H54 (cell line): ENCODE measurements at regions not wholly inside any gene's neighbourhood (a gene's known extent, or its start where the extent isn't known, plus 50 kb on each side); places are given as distances from the start of the nearest gene placed in this dataset.

ENCODE experiments used
- DNase-seq: peaks from one replicate; pipeline ENCODE4 v3.0.0; 2011; ENCODE audit warnings: low spot score, mixed read lengths; ENCODE audit not compliant: insufficient read length
- FAIRE-seq: peaks from 3 replicates; lab custom pipeline; 2011; peaks lifted over from hg19 to GRCh38; lab: Jason Lieb, UNC
- POLR2A ChIP-seq: IDR thresholded peaks from 2 replicates; pipeline ENCODE4 v1.6.1; 2011; ENCODE audit warnings: low read depth, mild to moderate bottlenecking, low read length

DNA sequence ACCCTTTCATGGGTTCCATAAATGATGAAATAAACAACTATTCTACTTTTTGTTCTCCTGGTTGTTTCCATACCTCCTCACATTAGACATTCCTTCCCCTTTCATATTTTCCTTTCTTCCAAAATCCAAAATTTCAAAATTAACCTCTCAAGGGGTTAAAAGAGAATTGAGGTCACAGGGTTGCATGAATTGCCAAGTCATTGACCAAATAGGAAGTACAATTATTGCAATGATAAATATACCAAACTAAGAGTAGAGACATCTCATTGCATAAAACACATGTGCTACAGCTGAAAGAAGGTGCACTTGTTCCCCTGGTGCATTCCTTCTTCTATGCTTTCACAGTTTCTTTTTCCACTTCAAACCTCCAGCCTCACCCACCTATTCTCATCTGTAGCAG is 136.1 kb downstream of the KCTD12 start:
- FAIRE-seq (no peak), DNase-seq (no peak)
- no peak for TF ChIP-seq POLR2A

- no peak for DNase-seq
- FAIRE-seq: no peak
- TF ChIP-seq POLR2A: no peak
Measured at GRCh38 chr13:76745261-76746200, 140.7 kb downstream of the KCTD12 start.

GRCh38 chr13:76741624-76742023 is 144.6 kb downstream of the KCTD12 start:
- DNase-seq: no peak

DNA sequence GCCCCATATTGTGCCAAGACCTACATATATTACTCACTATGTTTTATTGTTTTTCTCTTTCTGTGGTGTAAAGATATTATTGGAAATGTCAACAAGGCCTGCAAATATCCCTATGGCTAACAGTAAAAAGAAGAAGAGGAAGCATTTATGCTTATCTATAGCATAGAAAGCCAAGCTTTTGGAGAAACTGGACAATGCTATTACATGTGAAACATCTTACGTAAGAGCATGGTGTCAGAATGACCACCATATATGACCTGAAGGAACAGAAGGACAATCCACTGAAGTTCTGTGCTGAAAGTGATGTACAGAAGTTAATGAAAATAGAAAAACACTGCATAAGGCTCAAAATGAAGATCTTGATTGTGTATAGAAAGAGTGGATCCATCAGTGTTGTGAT is 145.2 kb downstream of the KCTD12 start:
- DNase-seq (no peak), FAIRE-seq (no peak)
- no peak for TF ChIP-seq POLR2A

More at GRCh38 chr13:76741624-76742023, 144.6 kb downstream of the KCTD12 start:
- FAIRE-seq: no peak
- no peak for TF ChIP-seq POLR2A

- FAIRE-seq (no peak), DNase-seq (no peak)
- no peak for TF ChIP-seq POLR2A
Measured at GRCh38 chr13:76738616-76739015, 147.6 kb downstream of the KCTD12 start.

DNA sequence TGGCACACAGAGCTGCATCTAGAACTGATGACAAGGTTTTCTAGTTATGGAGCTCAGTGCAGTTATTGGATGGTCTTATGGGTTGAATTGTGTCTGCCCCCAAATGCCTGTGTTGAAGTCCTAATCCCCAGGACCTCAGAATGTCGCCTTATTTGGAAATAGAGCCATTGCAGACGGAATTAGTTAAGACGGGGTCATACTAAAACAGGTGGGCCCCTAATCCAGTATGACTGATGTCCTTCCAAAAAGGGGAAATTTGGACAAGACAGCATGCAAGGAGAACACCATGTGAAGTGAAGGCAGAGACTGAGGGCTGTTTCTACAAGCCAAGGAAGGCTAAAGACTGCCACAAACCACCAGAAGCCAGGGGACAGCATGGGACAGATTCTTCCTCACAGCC is 148.7 kb downstream of the KCTD12 start:
- FAIRE-seq (no peak), DNase-seq (no peak)
- no peak for TF ChIP-seq POLR2A

- DNase-seq (no peak), FAIRE-seq (no peak)
- no peak for TF ChIP-seq POLR2A
Measured at GRCh38 chr13:76735641-76736040, 150.6 kb downstream of the KCTD12 start.

GRCh38 chr13:76733671-76734070 is 152.5 kb downstream of the KCTD12 start:
- DNase-seq (no peak), FAIRE-seq (no peak)
- no peak for TF ChIP-seq POLR2A

- TF ChIP-seq POLR2A: no peak
- DNase-seq (no peak), FAIRE-seq (no peak)
Measured at GRCh38 chr13:76732367-76732766, 153.8 kb downstream of the KCTD12 start.

DNA sequence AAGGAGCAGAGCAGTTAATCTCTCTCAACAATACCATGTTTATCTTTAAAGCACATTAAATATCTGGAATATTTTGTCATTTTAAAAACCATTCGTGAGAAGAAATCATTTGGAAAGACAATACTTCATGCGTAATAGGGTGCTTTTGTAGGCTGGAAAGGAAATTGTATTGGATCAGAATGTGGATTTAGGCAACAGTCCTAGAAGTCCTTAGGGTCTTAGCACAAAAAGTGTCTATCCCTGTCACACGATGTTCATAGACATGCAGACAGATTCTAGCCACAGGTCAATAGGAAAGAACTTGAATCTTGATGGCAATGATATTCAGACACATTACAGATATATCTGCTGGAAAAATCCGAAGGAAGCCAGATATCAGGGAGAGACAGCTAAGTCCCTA is 156.0 kb downstream of the KCTD12 start:
- no peak for DNase-seq
- no peak for FAIRE-seq
- no peak for TF ChIP-seq POLR2A

DNA sequence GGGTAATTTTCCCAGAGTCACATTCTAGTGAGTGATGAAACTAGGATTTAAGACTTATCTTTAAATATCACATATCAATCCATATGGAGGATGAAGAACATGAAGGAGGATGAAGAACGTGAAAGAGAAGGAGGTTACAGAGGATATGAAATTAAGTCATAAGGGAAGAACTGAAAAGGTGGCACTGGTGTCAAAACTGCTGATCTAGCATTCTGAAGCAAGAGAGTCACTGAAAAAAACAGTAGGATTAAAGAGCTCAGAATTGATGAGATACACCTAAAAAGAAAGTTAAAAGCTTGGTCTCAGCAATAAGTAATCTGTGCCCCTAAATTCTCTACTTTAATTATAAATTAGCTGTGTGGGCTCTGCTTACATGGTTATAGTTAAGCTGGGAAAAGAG is 156.5 kb downstream of the KCTD12 start:
- DNase-seq: no peak
- TF ChIP-seq POLR2A: no peak

DNA sequence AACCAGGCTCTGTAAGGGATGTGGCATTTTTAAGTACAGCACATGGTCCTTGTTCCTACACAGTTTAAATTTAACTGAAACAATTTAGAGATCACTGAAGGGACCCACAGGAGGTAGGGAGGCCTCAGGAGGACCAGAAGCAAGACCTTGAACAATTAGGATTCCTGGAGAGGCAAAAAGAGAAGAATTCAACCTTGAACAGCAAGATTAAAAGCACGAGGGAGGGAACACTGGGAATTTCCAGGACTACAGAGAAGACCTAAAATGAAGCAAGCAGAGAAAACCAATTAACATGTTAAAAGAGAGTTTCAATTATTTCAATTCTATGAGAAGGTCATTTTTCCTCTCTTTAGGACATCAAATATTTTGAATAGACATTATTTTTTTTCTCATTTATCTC is 160.3 kb downstream of the KCTD12 start:
- no peak for TF ChIP-seq POLR2A
- FAIRE-seq (no peak), DNase-seq (no peak)

More for the DNA sequence above, 156.5 kb downstream of the KCTD12 start:
- FAIRE-seq: no peak

GRCh38 chr13:76725211-76725610 is 161.0 kb downstream of the KCTD12 start:
- no peak for TF ChIP-seq POLR2A
- DNase-seq: no peak
- FAIRE-seq: no peak

GRCh38 chr13:76724421-76724820 is 161.8 kb downstream of the KCTD12 start:
- DNase-seq (no peak), FAIRE-seq (no peak)
- no peak for TF ChIP-seq POLR2A

- no peak for FAIRE-seq
- no peak for TF ChIP-seq POLR2A
- DNase-seq: no peak
Measured at GRCh38 chr13:76723551-76724232, 162.5 kb downstream of the KCTD12 start.
